Activated T-helper 2 cell treated with anti-CD3 and anti-CD28 coated beads, Interferon-gamma antibody, Interleukin-2, Interleukin-4, amounts not matched to agents 10 μg/mL and 5 μg/mL and 100 μg/mL, durations not matched to agents 14 hours and 24 hours and 36 hours (primary cell): ENCODE measurements at regions not wholly inside any gene's neighbourhood (a gene's known extent, or its start where the extent isn't known, plus 50 kb on each side); places are given as distances from the start of the nearest gene placed in this dataset.

Experiments used
- DNase-seq: peaks from one replicate; pipeline ENCODE4 v3.0.0; 2021; ENCODE audit warnings: low spot score
- H3K27ac Mint-ChIP-seq: one replicate; pipeline ENCODE4 v1.8.0; 2021; ENCODE audit warnings: mixed read lengths
- H3K27me3 Mint-ChIP-seq: one replicate; pipeline ENCODE4 v1.8.0; 2021; ENCODE audit warnings: low read depth, mixed read lengths
- H3K36me3 Mint-ChIP-seq: one replicate; pipeline ENCODE4 v1.8.0; 2021; ENCODE audit warnings: low read depth, mixed read lengths
- H3K4me1 Mint-ChIP-seq: one replicate; pipeline ENCODE4 v1.8.0; 2021; ENCODE audit warnings: low read depth, mixed read lengths
- H3K4me3 Mint-ChIP-seq: one replicate; pipeline ENCODE4 v1.8.0; 2021; ENCODE audit warnings: low read depth, mild to moderate bottlenecking, moderate library complexity, mixed read lengths
- H3K9me3 Mint-ChIP-seq: one replicate; pipeline ENCODE4 v1.8.0; 2021; ENCODE audit warnings: mixed read lengths
- intact Hi-C: fragments of 100-400 bp; cut with micrococcal nuclease; formaldehyde crosslinking; loops from one replicate; pipeline ENCODE4 v1.15.1; 2023

DNA sequence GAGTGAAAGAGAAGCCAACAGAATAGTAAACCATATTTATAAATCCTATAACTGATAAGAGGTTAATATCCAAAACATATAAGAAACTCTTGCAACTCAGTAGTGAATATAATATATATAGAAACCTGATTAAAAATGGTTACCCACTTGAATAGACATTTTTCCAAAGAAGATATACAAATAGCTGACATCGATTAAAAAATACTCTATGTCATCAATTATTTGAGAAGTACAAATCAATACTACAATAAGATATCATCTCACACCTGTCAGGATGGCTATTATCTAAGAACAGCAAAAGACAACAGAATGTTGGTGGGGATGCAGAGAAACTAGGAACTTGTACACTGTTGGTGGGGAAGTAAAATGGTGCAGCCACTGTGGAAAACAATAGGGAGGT lies 254.4 kb downstream of the PPARGC1A start:
- Mint-ChIP-seq H3K36me3 (no peaks in the 10 kb centered on the region), H3K27me3 (no peaks in the 10 kb centered on the region), H3K9me3 (no peaks in the 10 kb centered on the region), H3K4me1 (no peaks in the 10 kb centered on the region), H3K27ac (no peak overlapping the region), H3K4me3 (no peak overlapping the region)
- intact Hi-C loops = no loop called here
- DNase-seq = no peak

DNA sequence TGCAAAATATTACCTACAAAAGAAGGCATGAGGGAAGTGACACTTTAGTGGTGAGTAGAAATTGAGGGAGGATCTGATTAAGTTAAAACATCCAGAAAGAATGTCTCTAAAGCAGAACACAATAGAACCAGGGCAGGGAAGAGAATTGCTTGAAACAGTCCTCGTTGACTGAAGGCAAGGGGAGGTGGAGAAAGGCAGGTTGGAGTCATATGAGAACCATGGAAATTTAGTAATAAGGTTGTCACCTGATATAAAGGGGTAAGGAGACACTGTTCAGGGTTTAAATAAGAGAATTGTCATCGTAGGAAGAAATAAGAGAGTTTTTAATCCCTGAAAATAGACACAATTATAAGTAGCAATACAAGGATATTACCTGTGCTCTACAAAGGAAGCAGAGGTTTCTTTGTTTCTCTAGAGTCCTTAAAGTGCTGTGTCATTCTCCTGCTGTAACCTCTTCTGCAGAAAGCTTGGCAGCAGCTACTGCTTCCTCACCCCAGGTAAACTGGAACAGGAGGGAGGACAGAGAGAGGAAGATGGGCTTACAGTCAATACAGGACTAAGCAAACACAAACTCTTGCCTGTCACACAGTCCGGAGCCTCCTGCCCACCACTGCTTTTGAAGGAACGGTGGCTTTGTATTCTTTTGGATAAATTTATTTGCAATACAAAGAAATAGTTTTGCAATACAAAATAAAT lies 258.4 kb downstream of the PPARGC1A start:
- intact Hi-C loops = no loop called here
- DNase-seq = no peak
- H3K36me3 Mint-ChIP-seq = no peaks in the 10 kb centered on the region
- H3K9me3 Mint-ChIP-seq = no peaks in the 10 kb centered on the region
- no peaks in the 10 kb centered on the region for H3K4me1 Mint-ChIP-seq
- H3K27ac Mint-ChIP-seq = no peak overlapping the region
- no peaks in the 10 kb centered on the region for H3K27me3 Mint-ChIP-seq
- no peak overlapping the region for H3K4me3 Mint-ChIP-seq

DNA sequence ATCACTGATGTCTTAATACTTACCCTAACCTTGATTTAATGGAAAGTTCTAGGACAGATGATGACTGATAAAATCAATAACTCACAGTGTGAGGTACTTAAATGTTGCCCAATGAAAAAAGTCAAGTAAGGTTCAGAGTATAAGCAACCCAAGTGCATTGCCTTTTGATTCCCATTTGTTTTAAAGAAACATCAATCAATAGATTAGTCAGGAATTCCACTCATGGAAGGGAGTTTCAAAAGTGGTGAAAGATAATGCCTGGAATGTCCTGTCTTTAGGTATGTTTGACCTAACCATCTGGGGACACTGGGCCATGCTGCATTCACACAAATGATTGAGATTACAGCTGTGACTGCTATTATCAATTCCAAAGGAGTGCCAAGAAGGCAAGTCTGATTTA lies 259.7 kb downstream of the PPARGC1A start:
- no peak for DNase-seq
- no peak overlapping the region for H3K4me3 Mint-ChIP-seq
- H3K9me3 Mint-ChIP-seq = no peaks in the 10 kb centered on the region
- intact Hi-C loops = no loop called here
- no peak overlapping the region for H3K27ac Mint-ChIP-seq
- no peaks in the 10 kb centered on the region for H3K27me3 Mint-ChIP-seq
- H3K36me3 Mint-ChIP-seq = no peaks in the 10 kb centered on the region
- no peaks in the 10 kb centered on the region for H3K4me1 Mint-ChIP-seq

DNA sequence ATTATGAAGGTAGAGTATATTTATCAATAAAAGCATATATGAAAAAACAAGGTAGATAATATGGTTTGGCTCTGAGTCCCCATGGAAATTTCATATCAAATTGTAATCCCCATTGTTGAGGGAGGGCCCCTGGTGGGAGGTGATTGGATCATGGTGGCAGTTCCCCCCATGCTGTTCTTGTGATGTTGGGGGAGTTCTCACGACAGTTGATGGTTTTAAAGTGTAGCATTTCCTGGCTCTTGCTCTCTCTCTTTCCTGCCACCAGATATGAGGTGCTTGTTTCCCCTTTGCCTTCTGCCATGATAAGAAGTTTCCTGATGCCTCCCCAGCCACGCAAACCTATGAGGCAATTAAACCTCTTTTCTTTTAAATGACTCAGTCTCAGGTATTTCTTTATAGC lies 260.4 kb downstream of the PPARGC1A start:
- Mint-ChIP-seq H3K27me3 (no peaks in the 10 kb centered on the region), H3K4me1 (no peaks in the 10 kb centered on the region), H3K9me3 (no peaks in the 10 kb centered on the region), H3K27ac (no peak overlapping the region), H3K4me3 (no peak overlapping the region), H3K36me3 (no peaks in the 10 kb centered on the region)
- no peak for DNase-seq
- intact Hi-C loops = no loop called here

DNA sequence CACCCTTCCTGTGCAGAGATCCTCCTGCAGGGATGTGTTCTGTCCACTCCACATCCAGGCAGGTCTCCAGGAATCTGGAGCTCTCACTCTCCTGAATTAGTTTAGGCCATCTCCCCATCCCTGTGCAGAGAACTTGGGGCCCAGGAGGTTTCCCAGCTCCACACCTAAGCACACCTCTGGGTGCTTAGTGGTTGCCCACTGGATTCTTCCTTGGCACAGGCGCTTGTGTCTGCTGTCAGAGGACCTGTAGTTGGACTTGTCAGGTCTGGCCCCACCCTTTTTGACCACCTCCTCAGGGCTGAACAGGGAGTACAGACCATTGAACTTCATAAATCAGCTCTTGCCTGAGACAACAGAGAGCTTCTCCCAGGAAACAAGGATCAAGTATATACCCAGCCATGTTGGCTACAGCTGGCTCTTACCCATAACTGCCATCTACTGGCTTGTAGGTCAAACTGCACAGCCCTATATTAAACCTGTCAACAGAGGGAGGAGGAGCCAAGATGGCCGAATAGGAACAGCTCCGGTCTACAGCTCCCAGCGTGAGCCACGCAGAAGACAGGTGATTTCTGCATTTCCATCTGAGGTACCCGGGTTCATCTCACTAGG lies 275.5 kb downstream of the PPARGC1A start:
- Mint-ChIP-seq H3K27ac (no peak overlapping the region), H3K9me3 (no peaks in the 10 kb centered on the region), H3K4me1 (no peaks in the 10 kb centered on the region), H3K4me3 (no peak overlapping the region), H3K36me3 (no peaks in the 10 kb centered on the region), H3K27me3 (no peaks in the 10 kb centered on the region)
- no peak for DNase-seq
- intact Hi-C loops = no loop called here

DNA sequence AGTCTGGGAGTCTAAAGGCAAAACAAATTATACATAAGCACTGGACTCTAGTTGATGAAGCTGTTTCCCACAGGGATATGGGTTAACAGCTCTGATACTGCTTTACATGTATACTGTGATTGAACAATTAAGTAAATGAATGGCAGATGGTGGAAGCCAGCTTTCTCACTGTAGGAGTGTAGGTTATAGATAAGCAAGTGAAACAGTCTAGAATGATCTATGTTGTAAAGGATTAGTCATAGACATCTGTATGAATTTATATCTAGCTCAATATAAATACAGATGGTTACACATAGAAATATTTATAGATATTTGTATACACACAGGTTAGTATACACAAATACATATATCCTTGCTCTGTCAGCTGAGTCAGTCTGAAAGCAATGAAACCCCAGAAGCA lies 276.1 kb downstream of the PPARGC1A start:
- intact Hi-C loops = no loop called here
- Mint-ChIP-seq H3K4me1 (no peaks in the 10 kb centered on the region), H3K9me3 (no peaks in the 10 kb centered on the region), H3K36me3 (no peaks in the 10 kb centered on the region), H3K27me3 (no peaks in the 10 kb centered on the region), H3K4me3 (no peak overlapping the region), H3K27ac (no peak overlapping the region)
- no peak for DNase-seq

DNA sequence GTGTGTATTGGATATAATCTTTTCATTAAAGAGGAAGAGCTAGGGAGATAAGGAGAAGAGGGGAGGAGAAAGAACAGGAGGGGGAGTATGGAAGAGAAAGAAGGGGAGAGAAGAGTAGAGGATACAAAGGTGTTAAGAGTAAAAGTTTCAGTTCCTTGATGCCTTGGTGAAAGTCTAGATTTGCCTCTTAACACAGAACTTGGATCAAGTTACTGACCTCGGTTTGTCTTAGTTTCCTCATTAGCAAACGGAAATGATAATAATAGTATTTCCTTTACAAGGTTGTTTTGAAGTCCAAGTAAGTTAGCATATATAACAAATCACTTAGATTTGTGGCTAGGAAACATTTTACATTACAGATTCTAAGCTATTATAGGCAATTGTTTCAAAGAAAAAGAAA lies 287.1 kb downstream of the PPARGC1A start:
- H3K9me3 Mint-ChIP-seq = no peaks in the 10 kb centered on the region
- no peaks in the 10 kb centered on the region for H3K27me3 Mint-ChIP-seq
- H3K4me3 Mint-ChIP-seq = no peak overlapping the region
- no peaks in the 10 kb centered on the region for H3K4me1 Mint-ChIP-seq
- H3K27ac Mint-ChIP-seq = no peak overlapping the region
- no peaks in the 10 kb centered on the region for H3K36me3 Mint-ChIP-seq
- no peak for DNase-seq
- intact Hi-C loops = no loop called here

DNA sequence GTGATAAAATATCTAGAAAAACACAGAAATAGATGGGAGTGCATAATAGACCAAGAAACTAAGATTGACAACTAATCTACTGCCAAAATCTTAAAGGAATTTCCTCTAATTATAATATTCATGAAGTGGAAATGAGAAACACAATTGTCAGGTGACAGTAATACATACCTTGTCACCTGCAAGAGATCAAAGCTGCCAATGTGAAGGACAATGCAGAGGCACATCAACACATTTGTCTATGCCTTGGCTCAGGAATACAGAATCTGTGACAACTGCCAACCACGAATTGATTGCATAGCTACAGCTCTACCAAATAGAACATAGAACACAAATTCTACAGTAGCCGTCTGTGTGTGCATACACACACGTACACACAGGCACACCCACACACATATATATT lies 295.7 kb downstream of the PPARGC1A start:
- Mint-ChIP-seq H3K27me3 (no peaks in the 10 kb centered on the region), H3K27ac (no peak overlapping the region), H3K4me3 (no peak overlapping the region)

DNA sequence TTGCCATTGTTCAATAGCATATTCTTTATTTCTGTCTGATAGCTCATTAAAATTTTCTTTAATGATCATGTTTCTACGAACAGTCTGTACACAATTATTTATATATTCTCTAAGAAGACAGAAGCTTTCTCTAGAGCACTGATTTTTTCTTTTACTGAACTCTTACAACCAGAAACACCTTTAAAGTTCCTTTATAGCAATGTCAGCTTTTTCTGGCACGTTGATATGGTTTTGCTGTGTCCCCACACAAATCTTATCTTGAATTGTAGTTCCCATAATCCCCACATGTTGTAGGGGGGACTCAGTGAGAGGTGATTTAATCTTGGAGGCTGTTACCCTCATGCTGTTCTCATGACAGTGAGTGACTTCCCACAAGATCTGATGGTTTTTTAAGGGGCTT lies 299.4 kb downstream of the PPARGC1A start:
- DNase-seq = no peak
- intact Hi-C loops = no loop called here
- Mint-ChIP-seq H3K27ac (no peak overlapping the region), H3K9me3 (peaks cover 10% of the 10 kb centered on the region), H3K4me3 (no peak overlapping the region), H3K4me1 (no peaks in the 10 kb centered on the region), H3K36me3 (no peaks in the 10 kb centered on the region), H3K27me3 (no peaks in the 10 kb centered on the region)

More for the DNA sequence above, 295.7 kb downstream of the PPARGC1A start:
- intact Hi-C loops = no loop called here
- no peak for DNase-seq
- H3K36me3 Mint-ChIP-seq = no peaks in the 10 kb centered on the region
- H3K4me1 Mint-ChIP-seq = no peaks in the 10 kb centered on the region
- peaks cover 10% of the 10 kb centered on the region for H3K9me3 Mint-ChIP-seq

DNA sequence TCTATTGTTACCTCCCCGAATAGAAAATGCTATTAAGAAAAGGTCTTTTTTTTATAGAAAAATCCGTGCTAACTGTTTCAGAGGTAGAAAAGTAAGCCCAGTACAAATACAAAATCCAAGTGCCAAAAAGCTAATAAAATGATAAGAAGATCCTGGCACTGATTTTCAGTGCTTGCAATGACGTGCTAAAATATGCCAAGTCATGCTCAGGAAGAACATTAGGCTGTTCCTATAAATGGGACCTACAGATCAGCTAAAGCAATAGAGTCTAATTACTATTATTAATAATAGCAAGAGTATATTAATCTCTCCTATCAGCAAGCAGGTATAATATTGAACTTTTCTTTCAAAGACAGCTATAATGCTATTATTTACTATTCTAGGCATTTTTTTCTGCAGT lies 305.8 kb downstream of the PPARGC1A start:
- intact Hi-C loops = no loop called here
- Mint-ChIP-seq H3K9me3 (no peaks in the 10 kb centered on the region), H3K27me3 (no peaks in the 10 kb centered on the region), H3K36me3 (no peaks in the 10 kb centered on the region), H3K27ac (no peak overlapping the region), H3K4me1 (no peaks in the 10 kb centered on the region), H3K4me3 (no peak overlapping the region)
- DNase-seq = no peak

DNA sequence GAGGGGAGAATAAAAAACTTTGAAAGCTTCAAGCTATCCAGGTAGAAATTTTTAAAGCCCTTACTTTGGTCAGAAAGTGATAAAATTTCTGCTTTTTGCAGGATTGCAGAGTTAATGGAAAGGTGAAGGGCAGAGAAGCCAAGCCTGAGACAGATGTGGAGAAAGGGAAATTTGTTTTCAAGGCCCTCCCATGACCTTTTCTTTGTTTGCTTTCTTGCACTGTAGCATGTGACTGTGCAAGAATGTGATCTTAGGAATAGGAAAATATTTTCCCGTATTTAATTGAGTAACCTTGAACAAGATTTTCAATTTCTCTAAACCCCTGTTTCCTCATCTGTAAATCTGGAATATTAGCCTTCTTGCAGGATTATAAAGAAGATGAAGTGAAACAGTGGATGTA lies 307.2 kb downstream of the PPARGC1A start:
- no peaks in the 10 kb centered on the region for H3K4me1 Mint-ChIP-seq
- no peak for DNase-seq
- no peaks in the 10 kb centered on the region for H3K9me3 Mint-ChIP-seq
- intact Hi-C loops = no loop called here
- H3K36me3 Mint-ChIP-seq = no peaks in the 10 kb centered on the region
- H3K27me3 Mint-ChIP-seq = no peaks in the 10 kb centered on the region
- no peak overlapping the region for H3K4me3 Mint-ChIP-seq
- H3K27ac Mint-ChIP-seq = no peak overlapping the region

DNA sequence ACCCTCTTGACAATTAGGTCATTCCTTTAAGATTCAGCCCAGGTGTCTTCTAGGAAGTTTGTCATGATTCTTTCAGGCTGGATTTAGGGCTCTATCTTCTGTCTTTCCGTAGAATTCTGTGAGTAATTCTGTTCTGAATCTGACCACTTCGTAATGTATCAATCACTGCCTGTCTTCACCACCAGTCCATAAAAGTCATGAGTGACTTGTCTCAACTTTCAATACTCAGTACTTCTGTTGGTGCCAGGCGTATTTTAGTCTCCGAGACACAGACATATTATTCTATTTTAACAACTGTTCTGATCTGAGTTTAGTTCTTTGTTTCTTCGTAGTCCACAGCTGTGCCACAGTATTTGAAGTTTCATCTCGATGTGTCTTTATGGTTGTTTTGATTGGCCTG lies 310.7 kb downstream of the PPARGC1A start:
- Mint-ChIP-seq H3K4me3 (no peak overlapping the region), H3K36me3 (no peaks in the 10 kb centered on the region)
- intact Hi-C loops = no loop called here

DNA sequence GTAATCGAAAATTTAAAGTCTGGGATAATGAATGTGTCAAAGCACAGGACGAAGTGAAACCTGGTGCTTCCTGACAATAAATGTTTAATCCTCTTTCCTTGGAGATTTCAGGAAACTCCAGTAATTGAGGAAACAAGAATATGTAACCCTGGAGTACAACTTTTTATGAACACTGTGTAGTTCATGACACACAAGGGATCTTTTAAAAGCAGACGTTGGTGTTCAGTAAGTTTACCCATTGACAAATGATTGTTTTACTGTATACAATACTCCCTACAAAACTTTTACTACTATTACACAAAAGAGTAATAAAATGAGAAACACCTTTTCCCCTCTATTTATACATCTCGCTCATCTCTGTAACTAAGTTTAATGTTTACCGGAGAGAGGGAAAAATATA lies 312.4 kb downstream of the PPARGC1A start:
- no peaks in the 10 kb centered on the region for H3K4me1 Mint-ChIP-seq
- H3K27ac Mint-ChIP-seq = no peak overlapping the region
- no peaks in the 10 kb centered on the region for H3K36me3 Mint-ChIP-seq
- no peak for DNase-seq
- intact Hi-C loops = no loop called here
- H3K4me3 Mint-ChIP-seq = no peak overlapping the region
- no peaks in the 10 kb centered on the region for H3K9me3 Mint-ChIP-seq
- no peaks in the 10 kb centered on the region for H3K27me3 Mint-ChIP-seq

More for the DNA sequence above, 310.7 kb downstream of the PPARGC1A start:
- Mint-ChIP-seq H3K9me3 (no peaks in the 10 kb centered on the region), H3K4me1 (no peaks in the 10 kb centered on the region), H3K27ac (no peak overlapping the region), H3K27me3 (no peaks in the 10 kb centered on the region)
- DNase-seq = no peak

DNA sequence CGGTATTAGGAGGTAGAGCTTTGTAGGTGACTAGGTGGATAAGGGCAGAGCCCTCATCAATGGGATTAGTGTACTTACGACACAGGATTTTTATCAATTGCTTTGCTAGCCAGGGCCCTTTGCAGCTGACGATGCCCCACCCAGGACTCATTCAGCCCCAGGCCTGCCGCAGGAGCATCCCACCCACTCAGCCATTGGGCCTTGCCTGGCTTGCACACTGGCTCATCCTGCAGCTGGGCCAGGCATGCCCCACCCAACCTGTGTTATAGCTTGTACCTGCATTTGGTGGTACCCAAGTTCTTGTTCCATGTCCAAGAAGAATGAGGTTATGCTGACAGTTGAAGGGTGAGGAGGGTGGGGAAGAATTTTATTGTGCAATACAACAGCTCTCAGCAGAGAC lies 317.5 kb downstream of the PPARGC1A start:
- Mint-ChIP-seq H3K4me3 (no peak overlapping the region), H3K4me1 (no peaks in the 10 kb centered on the region), H3K27me3 (no peaks in the 10 kb centered on the region), H3K36me3 (no peaks in the 10 kb centered on the region), H3K9me3 (no peaks in the 10 kb centered on the region), H3K27ac (no peak overlapping the region)
- intact Hi-C loops = no loop called here
- DNase-seq = no peak
